Renal pelvis (tissue), 1 donor: ENCODE measurements at regions not wholly inside any gene's neighbourhood (a gene's known extent, or its start where the extent isn't known, plus 50 kb on each side); places are given as distances from the start of the nearest gene placed in this dataset.

Source experiments
- DNase-seq: peaks from one replicate; pipeline ENCODE4 v3.0.0-alpha.2; 2013

GRCh38 chr12:24414480-24414879, 465.0 kb upstream of the SOX5 start:
- DNase-seq = no peak

- DNase-seq = no peak
These were observed 462.5 kb upstream of the SOX5 start for GRCh38 chr12:24411948-24412347.

- no peak for DNase-seq
These were observed 460.4 kb upstream of the SOX5 start for GRCh38 chr12:24409868-24410267.

- DNase-seq = no peak
These were observed 458.8 kb upstream of the SOX5 start for GRCh38 chr12:24408305-24408704.

GRCh38 chr12:24407884-24408283, 458.4 kb upstream of the SOX5 start:
- DNase-seq = no peak

- no peak for DNase-seq
These were observed 454.8 kb upstream of the SOX5 start for GRCh38 chr12:24404086-24404815.

- DNase-seq = no peak
These were observed 451.1 kb upstream of the SOX5 start for GRCh38 chr12:24400533-24400932.

GRCh38 chr12:24398605-24399004, 449.1 kb upstream of the SOX5 start:
- no peak for DNase-seq

GRCh38 chr12:24396224-24396623, 446.8 kb upstream of the SOX5 start:
- no peak for DNase-seq

- no peak for DNase-seq
These were observed 444.8 kb upstream of the SOX5 start for GRCh38 chr12:24394246-24394645.

- no peak for DNase-seq
These were observed 443.6 kb upstream of the SOX5 start for GRCh38 chr12:24393071-24393470.

- DNase-seq = no peak
These were observed 439.9 kb upstream of the SOX5 start for GRCh38 chr12:24389394-24389793.

GRCh38 chr12:24387381-24387780, 437.9 kb upstream of the SOX5 start:
- no peak for DNase-seq

GRCh38 chr12:24386836-24387235, 437.4 kb upstream of the SOX5 start:
- no peak for DNase-seq

GRCh38 chr12:24381790-24382189, 432.3 kb upstream of the SOX5 start:
- DNase-seq = no peak

GRCh38 chr12:24379861-24380521, 430.5 kb upstream of the SOX5 start:
- no peak for DNase-seq

- DNase-seq = no peak
These were observed 430.0 kb upstream of the SOX5 start for GRCh38 chr12:24379433-24379832.

- DNase-seq = peak; percentile 71
These were observed 429.3 kb upstream of the SOX5 start for GRCh38 chr12:24378548-24379407.

GRCh38 chr12:24374452-24374851, 425.0 kb upstream of the SOX5 start:
- DNase-seq = no peak

- no peak for DNase-seq
These were observed 423.5 kb upstream of the SOX5 start for GRCh38 chr12:24373004-24373403.

GRCh38 chr12:24366514-24366913, 417.0 kb upstream of the SOX5 start:
- no peak for DNase-seq

GRCh38 chr12:24364921-24365320, 415.5 kb upstream of the SOX5 start:
- DNase-seq = no peak
